Liver (tissue), 8 donors: ENCODE measurements at regions not wholly inside any gene's neighbourhood (a gene's known extent, or its start where the extent isn't known, plus 50 kb on each side); places are given as distances from the start of the nearest gene placed in this dataset.

ENCODE experiments used
- DNase-seq: peaks from one replicate; pipeline ENCODE4 v3.0.0-alpha.2; 2017; ENCODE audit warnings: low spot score
- H3K27ac ChIP-seq, 2 donors: one replicate each; pipeline ENCODE4 v1.7.0; 2013; ENCODE audit warnings: inconsistent platforms in 2 of 2, low read length in 2 of 2, control low read depth in 1 of 2, low read depth in 1 of 2, mild to moderate bottlenecking in 1 of 2
- H3K27me3 ChIP-seq, 4 donors: one replicate each; pipeline versions ENCODE4 v1.6.1 to v1.7.0; 2013; ENCODE audit warnings: low read length in 3 of 4, inconsistent platforms in 1 of 4, mild to moderate bottlenecking in 1 of 4, moderate library complexity in 1 of 4; ENCODE audit not compliant: control insufficient read depth in 4 of 4, insufficient read depth in 4 of 4
- H3K36me3 ChIP-seq, 4 donors: one replicate each; pipeline versions ENCODE4 v1.6.1 to v1.7.0; 2013; ENCODE audit warnings: low read length in 3 of 4, mild to moderate bottlenecking in 3 of 4, low read depth in 1 of 4, moderate library complexity in 1 of 4; ENCODE audit not compliant: control insufficient read depth in 4 of 4, insufficient read depth in 3 of 4
- H3K4me1 ChIP-seq, 4 donors: one replicate each; pipeline versions ENCODE4 v1.6.1 to v1.7.0; 2013; ENCODE audit warnings: low read length in 3 of 4, mild to moderate bottlenecking in 3 of 4, moderate library complexity in 1 of 4; ENCODE audit not compliant: control insufficient read depth in 4 of 4, insufficient read depth in 4 of 4
- H3K4me3 ChIP-seq, 3 donors: one replicate each; pipeline versions ENCODE4 v1.6.1 to v1.7.0; 2013; ENCODE audit warnings: low read length in 3 of 3, control low read depth in 1 of 3, low read depth in 1 of 3, mild to moderate bottlenecking in 1 of 3
- H3K9ac ChIP-seq, 2 donors: one replicate each; pipeline ENCODE4 v1.7.0; 2013; ENCODE audit warnings: low read length in 2 of 2, mild to moderate bottlenecking in 2 of 2, moderate library complexity in 2 of 2, control low read depth in 1 of 2, low read depth in 1 of 2
- H3K9me3 ChIP-seq, 4 donors: one replicate each; pipeline versions ENCODE4 v1.6.1 to v1.7.0; 2013; ENCODE audit warnings: low read length in 3 of 4; ENCODE audit not compliant: control insufficient read depth in 4 of 4
- ATF3 ChIP-seq: IDR thresholded peaks from 2 replicates; pipeline ENCODE4 v1.6.1; 2016; ENCODE audit warnings: antibody characterized with exemption
- CTCF ChIP-seq: fragments of 150-350 bp; IDR thresholded peaks from 2 replicates; pipeline ENCODE4 v1.5.1; 2017; ENCODE audit warnings: improper control_type of control experiment, low read depth, low read length; ENCODE audit not compliant: missing input control
- EGR1 ChIP-seq, 2 donors: IDR thresholded peaks; 2 replicates each; pipeline ENCODE4 v1.6.1; 2016 to 2018; ENCODE audit warnings: antibody characterized with exemption in 2 of 2, low read depth in 2 of 2
- FOXA1 ChIP-seq: IDR thresholded peaks from 2 replicates; pipeline ENCODE4 v1.6.1; 2016; ENCODE audit warnings: antibody characterized with exemption
- FOXA2 ChIP-seq: IDR thresholded peaks from 2 replicates; pipeline ENCODE4 v1.6.1; 2016; ENCODE audit warnings: antibody characterized with exemption
- GABPA ChIP-seq, 2 donors: IDR thresholded peaks in 1 of 2; conservative IDR thresholded peaks in 1 of 2; 2 replicates each; pipeline ENCODE4 v1.6.1; 2016; ENCODE audit warnings: antibody characterized with exemption in 2 of 2, mild to moderate bottlenecking in 1 of 2, moderate library complexity in 1 of 2
- HNF4A ChIP-seq, 2 donors: conservative IDR thresholded peaks; 2 replicates each; pipeline ENCODE4 v1.6.1; 2016; ENCODE audit warnings: antibody characterized with exemption in 2 of 2, mild to moderate bottlenecking in 2 of 2
- HNF4G ChIP-seq: IDR thresholded peaks from 2 replicates; pipeline ENCODE4 v1.6.1; 2016; ENCODE audit warnings: antibody characterized with exemption
- JUND ChIP-seq, 2 donors: IDR thresholded peaks; 2 replicates each; pipeline ENCODE4 v1.6.1; 2016; ENCODE audit warnings: antibody characterized with exemption in 2 of 2
- MAX ChIP-seq: IDR thresholded peaks from 2 replicates; pipeline ENCODE4 v1.6.1; 2016; ENCODE audit warnings: antibody characterized with exemption
- NR2F2 ChIP-seq: IDR thresholded peaks from 2 replicates; pipeline ENCODE4 v1.6.1; 2016; ENCODE audit warnings: antibody characterized with exemption
- RAD21 ChIP-seq, 2 donors: IDR thresholded peaks; 2 replicates each; pipeline ENCODE4 v1.6.1; 2016; ENCODE audit warnings: antibody characterized with exemption in 2 of 2, mild to moderate bottlenecking in 2 of 2
- REST ChIP-seq: IDR thresholded peaks from 2 replicates; pipeline ENCODE4 v1.6.1; 2016; ENCODE audit warnings: antibody characterized with exemption, mild to moderate bottlenecking
- RXRA ChIP-seq, 2 donors: IDR thresholded peaks; 2 replicates each; pipeline ENCODE4 v1.6.1; 2017 to 2018; ENCODE audit warnings: antibody characterized with exemption in 2 of 2, mild to moderate bottlenecking in 1 of 2
- SP1 ChIP-seq: IDR thresholded peaks from 2 replicates; pipeline ENCODE4 v1.6.1; 2018; ENCODE audit warnings: antibody characterized with exemption, mild to moderate bottlenecking
- TAF1 ChIP-seq: conservative IDR thresholded peaks from 2 replicates; pipeline ENCODE4 v1.6.1; 2016; ENCODE audit warnings: antibody characterized with exemption, mild to moderate bottlenecking
- YY1 ChIP-seq: IDR thresholded peaks from 2 replicates; pipeline ENCODE4 v1.6.1; 2016; ENCODE audit warnings: antibody characterized with exemption, mild to moderate bottlenecking
- ZBTB33 ChIP-seq: IDR thresholded peaks from 2 replicates; pipeline ENCODE4 v1.6.1; 2016; ENCODE audit warnings: antibody characterized with exemption
- WGBS: extraction: QIAGEN DNeasy Blood & Tissue Kit; methylation state at CpG from one replicate; pipeline ENCODE4 v1.1.7; 2013; 5-methylcytosine and 5-hydroxymethylcytosine counted together
- donor health status: healthy.
- donor health status: healthy.
- donor health status: healthy.
- donor health status: healthy.
- donor health status: healthy.

- 61% methylated on average over 4 of the region's 4 CpGs for WGBS
Measured at GRCh38 chr12:85713373-85713772, 122.8 kb downstream of the RASSF9 start.

GRCh38 chr12:85714425-85714824 lies 121.8 kb downstream of the RASSF9 start:
- Histone ChIP-seq H3K36me3 (no peaks in the 10 kb centered on the region), H3K4me3 (no peak overlapping the region), H3K27ac (no peak overlapping the region), H3K9me3 (no peaks in the 10 kb centered on the region), H3K9ac (no peak overlapping the region), H3K4me1 (no peaks in the 10 kb centered on the region), H3K27me3 (no peaks in the 10 kb centered on the region)
- TF ChIP-seq NR2F2 (no peak), ZBTB33 (no peak), EGR1 (IDR thresholded peaks at IDR 0.05; ENCODE audit: low read depth in 2 of 2) (no peak), RAD21 (IDR thresholded peaks at IDR 0.05) (no peak), SP1 (no peak), REST (no peak), FOXA1 (no peak), HNF4G (no peak), MAX (no peak), HNF4A (conservative IDR thresholded peaks at IDR 0.05) (no peak), GABPA (IDR thresholded peaks at IDR 0.05 in 1 of 2, conservative IDR thresholded peaks at IDR 0.05 in 1 of 2) (no peak)
- no peak for DNase-seq
- WGBS: 93% methylated on average over 1 of the region's 1 CpG

More at GRCh38 chr12:85713373-85713772, 122.8 kb downstream of the RASSF9 start:
- Histone ChIP-seq H3K4me1 (no peaks in the 10 kb centered on the region), H3K27me3 (no peaks in the 10 kb centered on the region), H3K27ac (no peak overlapping the region), H3K36me3 (no peaks in the 10 kb centered on the region), H3K4me3 (no peak overlapping the region), H3K9ac (no peak overlapping the region), H3K9me3 (no peaks in the 10 kb centered on the region)
- DNase-seq: no peak
- no peak for TF ChIP-seq SP1
- TF ChIP-seq YY1: no peak
- no peak for TF ChIP-seq HNF4A (conservative IDR thresholded peaks at IDR 0.05)
- no peak for TF ChIP-seq NR2F2
- no peak for TF ChIP-seq RXRA (IDR thresholded peaks at IDR 0.05)
- TF ChIP-seq CTCF: no peak
- TF ChIP-seq JUND (IDR thresholded peaks at IDR 0.05): no peak
- no peak for TF ChIP-seq HNF4G
- no peak for TF ChIP-seq FOXA2
- no peak for TF ChIP-seq ATF3
- no peak for TF ChIP-seq FOXA1
- TF ChIP-seq MAX: no peak
- no peak for TF ChIP-seq TAF1
- no peak for TF ChIP-seq GABPA (IDR thresholded peaks at IDR 0.05 in 1 of 2, conservative IDR thresholded peaks at IDR 0.05 in 1 of 2)
